ENCODE measurements at regions not wholly inside any gene's neighbourhood (a gene's known extent, or its start where the extent isn't known, plus 50 kb on each side); places are given as distances from the start of the nearest gene placed in this dataset.
"Not testable (repeated sequence)": the region's sequence is repeated elsewhere in the genome, so short reads cannot be mapped to it uniquely, and the experiment has no call there.

- peaks cover 2% of the 10 kb centered on the region for H3K27me3 Mint-ChIP-seq (ENCODE audit: low read depth)
- DNase-seq (no peak), ATAC-seq (no peak)
- H3K36me3 Mint-ChIP-seq (ENCODE audit: low read depth), result no peaks in the 10 kb centered on the region
- H3K4me3 Mint-ChIP-seq, result no peak overlapping the region
- H3K27ac Mint-ChIP-seq, result no peak overlapping the region
- no peaks in the 10 kb centered on the region for H3K9me3 Mint-ChIP-seq (ENCODE audit: insufficient read depth)
- H3K4me1 Mint-ChIP-seq (ENCODE audit: low read depth), result no peaks in the 10 kb centered on the region
- ChIA-PET POLR2A (no interaction called here), CTCF (interaction anchor here (0.9 to 1.6 kb wide), 4 partner anchors 15 to 369 kb away, joined by 3 to 6 read pairs (median 4); no protein-coding TSS in a partner anchor)
Measured at GRCh38 chr18:78875778-78876650, 103.6 kb upstream of the SALL3 start.

GRCh38 chr18:78876868-78877267, 102.8 kb upstream of the SALL3 start:
- ChIA-PET POLR2A (no interaction called here), CTCF (no interaction called here)
- no peaks in the 10 kb centered on the region for H3K9me3 Mint-ChIP-seq (ENCODE audit: insufficient read depth)
- no peak overlapping the region for H3K4me3 Mint-ChIP-seq
- DNase-seq (no peak), ATAC-seq (no peak)
- H3K4me1 Mint-ChIP-seq (ENCODE audit: low read depth), result no peaks in the 10 kb centered on the region
- peaks cover 2% of the 10 kb centered on the region for H3K27me3 Mint-ChIP-seq (ENCODE audit: low read depth)
- H3K36me3 Mint-ChIP-seq (ENCODE audit: low read depth), result no peaks in the 10 kb centered on the region
- no peak overlapping the region for H3K27ac Mint-ChIP-seq

GRCh38 chr18:78878335-78878734, 101.3 kb upstream of the SALL3 start:
- H3K4me1 Mint-ChIP-seq (ENCODE audit: low read depth), result no peaks in the 10 kb centered on the region
- peaks cover 2% of the 10 kb centered on the region for H3K27me3 Mint-ChIP-seq (ENCODE audit: low read depth)
- no peaks in the 10 kb centered on the region for H3K9me3 Mint-ChIP-seq (ENCODE audit: insufficient read depth)
- H3K36me3 Mint-ChIP-seq (ENCODE audit: low read depth), result no peaks in the 10 kb centered on the region
- POLR2A ChIA-PET, result no interaction called here
- ATAC-seq, result no peak
- no peak overlapping the region for H3K27ac Mint-ChIP-seq
- DNase-seq, result no peak
- H3K4me3 Mint-ChIP-seq, result no peak overlapping the region
- CTCF ChIA-PET, result no interaction called here

- H3K9me3 Mint-ChIP-seq (ENCODE audit: insufficient read depth); H3K4me3 Mint-ChIP-seq; H3K27ac Mint-ChIP-seq; ATAC-seq; H3K27me3 Mint-ChIP-seq (ENCODE audit: low read depth); DNase-seq; CTCF ChIA-PET; POLR2A ChIA-PET; H3K36me3 Mint-ChIP-seq (ENCODE audit: low read depth); H3K4me1 Mint-ChIP-seq (ENCODE audit: low read depth): not testable (repeated sequence)
Measured at GRCh38 chr18:78879072-78879883, 100.3 kb upstream of the SALL3 start.

- H3K4me3 Mint-ChIP-seq, result no peak overlapping the region
- H3K27ac Mint-ChIP-seq, result no peak overlapping the region
- no peak for DNase-seq
- peaks cover 3% of the 10 kb centered on the region for H3K27me3 Mint-ChIP-seq (ENCODE audit: low read depth)
- CTCF ChIA-PET, result no interaction called here
- peaks cover 8% of the 10 kb centered on the region for H3K9me3 Mint-ChIP-seq (ENCODE audit: insufficient read depth)
- POLR2A ChIA-PET, result no interaction called here
- H3K4me1 Mint-ChIP-seq (ENCODE audit: low read depth), result no peaks in the 10 kb centered on the region
- H3K36me3 Mint-ChIP-seq (ENCODE audit: low read depth), result no peaks in the 10 kb centered on the region
- no peak for ATAC-seq
Measured at GRCh38 chr18:78882585-78882984, 97.0 kb upstream of the SALL3 start.

GRCh38 chr18:78883501-78883900, 96.1 kb upstream of the SALL3 start:
- ChIA-PET POLR2A (interaction anchor here (0.6 kb wide), 1 partner anchor 11 kb away, joined by 4 read pairs; no protein-coding TSS in a partner anchor), CTCF (no interaction called here)
- H3K4me3 Mint-ChIP-seq, result no peak overlapping the region
- H3K36me3 Mint-ChIP-seq (ENCODE audit: low read depth), result no peaks in the 10 kb centered on the region
- no peaks in the 10 kb centered on the region for H3K4me1 Mint-ChIP-seq (ENCODE audit: low read depth)
- peaks cover 3% of the 10 kb centered on the region for H3K27me3 Mint-ChIP-seq (ENCODE audit: low read depth)
- H3K9me3 Mint-ChIP-seq (ENCODE audit: insufficient read depth), result peaks cover 18% of the 10 kb centered on the region
- DNase-seq, result no peak
- ATAC-seq, result no peak
- H3K27ac Mint-ChIP-seq, result no peak overlapping the region

- Mint-ChIP-seq H3K4me1 (ENCODE audit: low read depth) (no peaks in the 10 kb centered on the region), H3K27me3 (ENCODE audit: low read depth) (peaks cover 3% of the 10 kb centered on the region), H3K9me3 (ENCODE audit: insufficient read depth) (peaks cover 26% of the 10 kb centered on the region), H3K27ac (no peak overlapping the region), H3K36me3 (ENCODE audit: low read depth) (no peaks in the 10 kb centered on the region), H3K4me3 (no peak overlapping the region)
- ChIA-PET POLR2A (no interaction called here), CTCF (no interaction called here)
- ATAC-seq, result no peak
- no peak for DNase-seq
Measured at GRCh38 chr18:78884502-78884901, 95.1 kb upstream of the SALL3 start.

GRCh38 chr18:78889250-78889649, 90.4 kb upstream of the SALL3 start:
- Mint-ChIP-seq H3K36me3 (ENCODE audit: low read depth) (no peaks in the 10 kb centered on the region), H3K4me3 (no peak overlapping the region), H3K9me3 (ENCODE audit: insufficient read depth) (peaks cover 29% of the 10 kb centered on the region), H3K27ac (no peak overlapping the region), H3K4me1 (ENCODE audit: low read depth) (no peaks in the 10 kb centered on the region), H3K27me3 (ENCODE audit: low read depth) (peaks cover 3% of the 10 kb centered on the region)
- ATAC-seq (no peak), DNase-seq (no peak)
- POLR2A ChIA-PET, result no interaction called here
- CTCF ChIA-PET, result no interaction called here

- POLR2A ChIA-PET, result no interaction called here
- H3K9me3 Mint-ChIP-seq (ENCODE audit: insufficient read depth), result peaks cover 23% of the 10 kb centered on the region
- H3K36me3 Mint-ChIP-seq (ENCODE audit: low read depth), result no peaks in the 10 kb centered on the region
- no peak overlapping the region for H3K4me3 Mint-ChIP-seq
- ATAC-seq (no peak), DNase-seq (no peak)
- CTCF ChIA-PET, result interaction anchor here (1.4 kb wide), 1 partner anchor 15 kb away, joined by 4 read pairs; no protein-coding TSS in a partner anchor
- no peaks in the 10 kb centered on the region for H3K4me1 Mint-ChIP-seq (ENCODE audit: low read depth)
- H3K27ac Mint-ChIP-seq, result no peak overlapping the region
- H3K27me3 Mint-ChIP-seq (ENCODE audit: low read depth), result peaks cover 3% of the 10 kb centered on the region
Measured at GRCh38 chr18:78890388-78890787, 89.2 kb upstream of the SALL3 start.

- CTCF ChIA-PET, result interaction anchor here (1.4 kb wide), 1 partner anchor 16 kb away, joined by 4 read pairs; no protein-coding TSS in a partner anchor
- peaks cover 3% of the 10 kb centered on the region for H3K27me3 Mint-ChIP-seq (ENCODE audit: low read depth)
- no peak overlapping the region for H3K4me3 Mint-ChIP-seq
- no peaks in the 10 kb centered on the region for H3K36me3 Mint-ChIP-seq (ENCODE audit: low read depth)
- ATAC-seq (no peak), DNase-seq (no peak)
- POLR2A ChIA-PET, result no interaction called here
- no peaks in the 10 kb centered on the region for H3K4me1 Mint-ChIP-seq (ENCODE audit: low read depth)
- no peak overlapping the region for H3K27ac Mint-ChIP-seq
- H3K9me3 Mint-ChIP-seq (ENCODE audit: insufficient read depth), result peaks cover 21% of the 10 kb centered on the region
Measured at GRCh38 chr18:78891185-78891762, 88.3 kb upstream of the SALL3 start.

- ChIA-PET POLR2A (no interaction called here), CTCF (no interaction called here)
- Mint-ChIP-seq H3K4me3 (no peak overlapping the region), H3K9me3 (ENCODE audit: insufficient read depth) (peaks cover 21% of the 10 kb centered on the region), H3K27ac (no peak overlapping the region), H3K36me3 (ENCODE audit: low read depth) (no peaks in the 10 kb centered on the region), H3K27me3 (ENCODE audit: low read depth) (peaks cover 2% of the 10 kb centered on the region), H3K4me1 (ENCODE audit: low read depth) (no peaks in the 10 kb centered on the region)
- DNase-seq, result no peak
- ATAC-seq, result no peak
Measured at GRCh38 chr18:78892177-78892576, 87.4 kb upstream of the SALL3 start.

GRCh38 chr18:78892721-78893120, 86.9 kb upstream of the SALL3 start:
- Mint-ChIP-seq H3K4me1 (ENCODE audit: low read depth) (no peaks in the 10 kb centered on the region), H3K27ac (no peak overlapping the region), H3K36me3 (ENCODE audit: low read depth) (no peaks in the 10 kb centered on the region), H3K27me3 (ENCODE audit: low read depth) (no peaks in the 10 kb centered on the region), H3K4me3 (no peak overlapping the region), H3K9me3 (ENCODE audit: insufficient read depth) (peaks cover 20% of the 10 kb centered on the region)
- CTCF ChIA-PET, result no interaction called here
- ATAC-seq (no peak), DNase-seq (no peak)
- POLR2A ChIA-PET, result no interaction called here

All from activated CD8-positive, alpha-beta T cell treated with anti-CD3 and anti-CD28 coated beads, Interleukin-2, amount 10 ng/mL, durations not matched to agents 7 days and 5 days (primary cell).